CD4-positive, alpha-beta T cell (primary cell): ENCODE measurements at regions not wholly inside any gene's neighbourhood (a gene's known extent, or its start where the extent isn't known, plus 50 kb on each side); places are given as distances from the start of the nearest gene placed in this dataset.

ENCODE experiments used
- ATAC-seq: fragments of 200-7000 bp; cut with Tn5 transposase; one replicate; pipeline ENCODE4 v1.10.0; 2022; ENCODE audit warnings: mild to moderate bottlenecking; ENCODE audit not compliant: poor library complexity
- CTCF ChIA-PET: fragments of 350-600 bp; sonication (Branson Sonifier 250); formaldehyde crosslinking; loops from one replicate; lab custom pipeline; 2021; ENCODE audit warnings: antibody characterized with exemption, inconsistent platforms; lab: Charles Lee
- POLR2A ChIA-PET: fragments of 350-600 bp; sonication (Branson Sonifier 250); formaldehyde crosslinking; loops from one replicate; lab custom pipeline; 2021; ENCODE audit warnings: antibody characterized with exemption, inconsistent platforms; lab: Charles Lee
- DNase-seq, 14 experiments: peaks; one replicate each; pipeline ENCODE4 v3.0.0-alpha.2; 2013 to 2020; ENCODE audit warnings: mixed read lengths in 2 of 14
- H3K27ac ChIP-seq, 2 donors: one replicate each; pipeline versions ENCODE4 v1.5.1 to v1.7.0; 2013; ENCODE audit warnings: low read length in 2 of 2, low read depth in 1 of 2, mild to moderate bottlenecking in 1 of 2
- H3K27me3 ChIP-seq, 2 experiments: 1 replicate in 1 of 2; 2 replicates in 1 of 2; pipeline versions ENCODE4 v1.6.1 to v1.7.0; 2013; ENCODE audit warnings: low read length in 2 of 2, control low read depth in 1 of 2, mild to moderate bottlenecking in 1 of 2, moderate library complexity in 1 of 2; ENCODE audit not compliant: insufficient read depth in 2 of 2, control insufficient read depth in 1 of 2
- H3K36me3 ChIP-seq: one replicate; pipeline ENCODE4 v1.6.1; 2013; ENCODE audit warnings: low read length, control low read depth; ENCODE audit not compliant: insufficient read depth
- H3K4me1 ChIP-seq: one replicate; pipeline ENCODE4 v1.6.1; 2013; ENCODE audit warnings: low read length, control low read depth; ENCODE audit not compliant: insufficient read depth
- H3K4me3 ChIP-seq: one replicate; pipeline ENCODE4 v1.5.1; 2013; ENCODE audit warnings: mild to moderate bottlenecking, low read length, moderate library complexity
- H3K9me3 ChIP-seq, 2 experiments: 1 replicate in 1 of 2; 2 replicates in 1 of 2; pipeline versions ENCODE4 v1.6.1 to v1.7.0; 2013; ENCODE audit warnings: low read length in 2 of 2, mild to moderate bottlenecking in 2 of 2, control low read depth in 1 of 2, moderate library complexity in 1 of 2; ENCODE audit not compliant: control insufficient read depth in 1 of 2, insufficient read depth in 1 of 2
- H3K27ac Mint-ChIP-seq: one replicate; pipeline ENCODE4 v1.8.0; 2020; ENCODE audit warnings: mixed read lengths
- H3K27me3 Mint-ChIP-seq: one replicate; pipeline ENCODE4 v1.8.0; 2021; ENCODE audit warnings: mixed read lengths
- H3K36me3 Mint-ChIP-seq: one replicate; pipeline ENCODE4 v1.8.0; 2021; ENCODE audit warnings: low read depth, mixed read lengths
- H3K4me1 Mint-ChIP-seq: one replicate; pipeline ENCODE4 v1.8.0; 2021; ENCODE audit warnings: low read depth, mixed read lengths
- H3K4me3 Mint-ChIP-seq: one replicate; pipeline ENCODE4 v1.8.0; 2020; ENCODE audit warnings: mild to moderate bottlenecking, mixed read lengths
- H3K9me3 Mint-ChIP-seq: one replicate; pipeline ENCODE4 v1.8.0; 2020; ENCODE audit warnings: mixed read lengths
- intact Hi-C, 2 experiments: fragments of 100-400 bp; cut with DNase I in 1 of 2; cut with micrococcal nuclease in 1 of 2; formaldehyde crosslinking; loops; one replicate each; pipeline versions ENCODE4 v1.15.1 to v1.9.0; 2023 to 2025; cut with DNase I, micrococcal nuclease
- TF ChIP-seq, protein P1 (sequence below): fragments of 200-600 bp; IDR thresholded peaks from one replicate; pipeline ENCODE4 v1.8.0; 2022; ENCODE audit warnings: antibody characterized with exemption, mild to moderate bottlenecking

GRCh38 chr13:103731959-103732358, 665.7 kb upstream of the SLC10A2 start:
- DNase-seq (no peak), ATAC-seq (no peak)
- Histone ChIP-seq H3K27ac (no peak overlapping the region), H3K36me3 (no peaks in the 10 kb centered on the region), H3K4me3 (no peak overlapping the region), H3K9me3 (no peaks in the 10 kb centered on the region), H3K4me1 (no peaks in the 10 kb centered on the region), H3K27me3 (no peaks in the 10 kb centered on the region)
- POLR2A ChIA-PET, result no interaction called here
- Mint-ChIP-seq H3K27ac (no peak overlapping the region), H3K27me3 (no peaks in the 10 kb centered on the region), H3K36me3 (no peaks in the 10 kb centered on the region), H3K4me1 (no peaks in the 10 kb centered on the region), H3K4me3 (no peak overlapping the region), H3K9me3 (peaks cover 9% of the 10 kb centered on the region)
- CTCF ChIA-PET, result no interaction called here
- intact Hi-C loops, result no loop called here
- TF ChIP-seq, protein P1, sequence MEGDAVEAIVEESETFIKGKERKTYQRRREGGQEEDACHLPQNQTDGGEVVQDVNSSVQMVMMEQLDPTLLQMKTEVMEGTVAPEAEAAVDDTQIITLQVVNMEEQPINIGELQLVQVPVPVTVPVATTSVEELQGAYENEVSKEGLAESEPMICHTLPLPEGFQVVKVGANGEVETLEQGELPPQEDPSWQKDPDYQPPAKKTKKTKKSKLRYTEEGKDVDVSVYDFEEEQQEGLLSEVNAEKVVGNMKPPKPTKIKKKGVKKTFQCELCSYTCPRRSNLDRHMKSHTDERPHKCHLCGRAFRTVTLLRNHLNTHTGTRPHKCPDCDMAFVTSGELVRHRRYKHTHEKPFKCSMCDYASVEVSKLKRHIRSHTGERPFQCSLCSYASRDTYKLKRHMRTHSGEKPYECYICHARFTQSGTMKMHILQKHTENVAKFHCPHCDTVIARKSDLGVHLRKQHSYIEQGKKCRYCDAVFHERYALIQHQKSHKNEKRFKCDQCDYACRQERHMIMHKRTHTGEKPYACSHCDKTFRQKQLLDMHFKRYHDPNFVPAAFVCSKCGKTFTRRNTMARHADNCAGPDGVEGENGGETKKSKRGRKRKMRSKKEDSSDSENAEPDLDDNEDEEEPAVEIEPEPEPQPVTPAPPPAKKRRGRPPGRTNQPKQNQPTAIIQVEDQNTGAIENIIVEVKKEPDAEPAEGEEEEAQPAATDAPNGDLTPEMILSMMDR, result no peak

GRCh38 chr13:103730407-103730806, 664.2 kb upstream of the SLC10A2 start:
- Mint-ChIP-seq H3K27me3 (no peaks in the 10 kb centered on the region), H3K4me1 (no peaks in the 10 kb centered on the region), H3K27ac (no peak overlapping the region), H3K36me3 (no peaks in the 10 kb centered on the region), H3K4me3 (no peak overlapping the region), H3K9me3 (peaks cover 7% of the 10 kb centered on the region)
- no peaks in the 10 kb centered on the region for H3K4me1 ChIP-seq
- ChIA-PET POLR2A (no interaction called here), CTCF (no interaction called here)
- intact Hi-C loops, result no loop called here
- H3K36me3 ChIP-seq, result no peaks in the 10 kb centered on the region
- TF ChIP-seq, protein P1, result no peak
- no peak overlapping the region for H3K27ac ChIP-seq
- DNase-seq (no peak), ATAC-seq (no peak)
- H3K27me3 ChIP-seq, result no peaks in the 10 kb centered on the region
- H3K9me3 ChIP-seq, result no peaks in the 10 kb centered on the region
- no peak overlapping the region for H3K4me3 ChIP-seq

DNA sequence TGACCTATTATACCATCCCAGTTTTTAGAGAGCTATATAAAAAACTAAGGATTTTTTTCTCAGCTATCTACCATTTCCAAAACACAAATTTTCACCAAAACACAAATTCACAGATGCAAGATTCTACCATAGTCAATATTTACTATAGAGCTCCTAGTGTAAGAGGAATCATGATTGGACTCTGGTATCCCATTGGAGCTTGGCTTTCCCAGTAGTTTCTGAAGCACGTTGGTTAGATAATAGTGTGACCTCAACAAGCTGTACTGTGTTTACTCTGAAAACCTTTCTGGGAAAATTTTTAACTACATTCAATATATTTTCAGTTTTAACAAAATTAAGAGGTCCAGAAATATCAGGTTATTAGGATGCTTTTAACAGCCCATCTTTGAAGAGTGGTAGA, 660.6 kb upstream of the SLC10A2 start:
- POLR2A ChIA-PET, result no interaction called here
- peaks cover 2% of the 10 kb centered on the region for H3K9me3 Mint-ChIP-seq
- Histone ChIP-seq H3K27ac (no peak overlapping the region), H3K9me3 (peaks cover 0 to 3% of the 10 kb centered on the region in 2 experiments), H3K36me3 (no peaks in the 10 kb centered on the region), H3K27me3 (no peaks in the 10 kb centered on the region), H3K4me1 (no peaks in the 10 kb centered on the region), H3K4me3 (no peak overlapping the region)
- no peak for ATAC-seq
- H3K27me3 Mint-ChIP-seq, result no peaks in the 10 kb centered on the region
- intact Hi-C loops, result no loop called here
- TF ChIP-seq, protein P1, result no peak
- no peak overlapping the region for H3K4me3 Mint-ChIP-seq
- DNase-seq, result no peak
- H3K4me1 Mint-ChIP-seq, result no peaks in the 10 kb centered on the region
- H3K36me3 Mint-ChIP-seq, result no peaks in the 10 kb centered on the region
- H3K27ac Mint-ChIP-seq, result no peak overlapping the region
- CTCF ChIA-PET, result no interaction called here
